Activated CD4-positive, alpha-beta T cell treated with anti-CD3 and anti-CD28 coated beads for 48 hours (primary cell): ENCODE measurements at regions not wholly inside any gene's neighbourhood (a gene's known extent, or its start where the extent isn't known, plus 50 kb on each side); places are given as distances from the start of the nearest gene placed in this dataset.
"Not testable (repeated sequence)": the region's sequence is repeated elsewhere in the genome, so short reads cannot be mapped to it uniquely, and the experiment has no call there.

Experiments
- DNase-seq: peaks from one replicate; pipeline ENCODE4 v3.0.0-alpha.2; 2020

DNA sequence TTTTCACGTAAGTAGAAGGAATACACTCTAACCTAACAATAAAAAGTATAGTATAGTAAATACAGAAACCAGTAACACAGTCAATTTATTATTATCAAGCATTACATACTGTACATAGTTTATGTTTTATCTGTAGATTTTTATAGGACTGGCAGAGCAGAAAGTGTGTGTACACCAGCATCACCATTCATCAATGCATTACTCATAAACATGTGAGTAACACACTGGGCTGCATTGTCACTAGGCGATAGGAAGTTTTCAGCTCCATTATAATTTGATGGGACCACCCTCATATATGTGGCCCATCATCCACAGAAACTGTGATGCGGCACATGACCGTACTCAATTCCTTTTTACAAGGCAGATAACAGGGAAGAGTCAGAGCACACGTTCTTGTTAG is 137.8 kb upstream of the RBPJ start:
- no peak for DNase-seq

DNA sequence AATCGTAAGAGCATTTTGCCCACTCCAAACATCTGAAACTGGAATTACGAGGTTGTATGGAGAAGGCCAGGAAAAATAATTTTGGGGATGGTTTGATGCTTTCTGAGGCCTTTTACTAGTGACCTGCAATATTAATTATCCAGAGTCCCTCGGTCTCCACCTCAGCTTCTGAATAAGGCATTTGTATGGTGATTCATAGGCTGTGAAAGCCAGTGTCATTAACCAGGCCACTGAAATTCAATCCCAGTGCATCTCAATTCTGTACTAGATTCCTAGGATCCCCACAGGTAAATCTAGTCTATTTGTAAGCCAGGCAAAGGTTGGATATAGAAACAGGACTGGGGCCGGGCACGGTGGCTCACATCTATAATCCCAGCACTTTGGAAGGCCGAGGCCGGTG is 135.4 kb upstream of the RBPJ start:
- DNase-seq: no peak

DNA sequence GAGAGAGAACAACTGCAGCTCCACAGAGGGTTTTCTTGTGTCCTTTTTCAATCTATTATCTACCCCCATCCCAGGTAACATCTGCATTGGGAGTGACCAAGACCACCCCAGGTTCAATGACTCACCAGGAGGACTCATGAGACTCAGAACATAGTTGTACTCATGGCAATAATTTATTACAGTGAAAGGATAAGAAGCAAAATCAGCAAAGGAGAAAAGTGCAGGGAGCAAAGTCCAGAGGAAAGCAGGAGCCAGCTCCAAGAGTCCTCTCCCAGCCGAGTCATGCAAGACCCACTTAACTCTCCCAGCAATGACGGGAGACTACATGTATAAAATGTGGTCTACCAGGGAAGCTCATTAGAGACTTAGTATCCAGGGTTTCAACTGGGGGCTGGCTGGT is 129.5 kb upstream of the RBPJ start:
- no peak for DNase-seq

DNA sequence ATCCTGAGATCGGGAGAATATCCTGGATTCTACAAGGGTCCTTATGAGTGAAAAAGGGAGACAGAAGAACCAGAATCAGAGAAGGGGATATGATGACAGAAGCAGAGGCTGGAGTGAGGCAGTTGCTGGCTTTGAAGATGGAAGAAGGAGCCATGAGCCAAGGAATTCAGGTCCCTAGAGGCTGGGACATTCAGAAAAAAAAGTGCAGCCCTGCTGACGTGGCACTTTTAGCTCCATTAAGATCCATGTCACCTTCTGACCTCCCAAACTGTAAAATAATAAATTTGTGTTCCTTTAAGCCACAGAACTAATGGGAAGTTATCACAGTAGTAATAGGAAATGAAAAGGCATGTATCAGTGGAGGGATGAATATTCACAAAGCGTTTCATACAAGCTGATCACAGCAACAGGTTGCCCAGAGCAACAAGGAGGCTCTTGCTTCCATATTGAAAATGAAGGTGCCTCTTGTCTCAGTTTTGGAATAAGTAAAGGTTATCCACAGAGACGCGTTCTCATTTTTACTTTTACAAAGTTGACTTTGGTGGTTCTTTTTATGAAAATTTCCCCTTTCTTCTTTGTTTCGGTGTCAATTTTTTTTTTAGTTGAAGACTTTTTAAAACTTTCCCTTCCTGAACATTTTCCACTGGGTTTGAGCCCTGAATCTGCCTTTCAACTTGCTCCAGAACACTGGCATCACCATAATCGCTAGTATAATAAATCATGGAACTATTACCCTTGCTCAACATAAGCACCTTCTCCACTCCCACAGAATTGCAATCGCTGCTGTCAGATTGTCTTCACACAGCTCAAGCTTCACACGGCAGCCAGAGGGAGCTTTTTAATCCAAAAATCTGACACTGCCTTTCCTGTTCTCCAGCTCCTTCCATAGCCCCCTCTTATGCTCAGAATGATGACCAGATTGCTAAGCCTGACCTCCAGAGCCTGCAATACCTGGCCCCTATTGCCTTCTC is 127.6 kb upstream of the RBPJ start:
- peak; percentile 49 for DNase-seq

DNA sequence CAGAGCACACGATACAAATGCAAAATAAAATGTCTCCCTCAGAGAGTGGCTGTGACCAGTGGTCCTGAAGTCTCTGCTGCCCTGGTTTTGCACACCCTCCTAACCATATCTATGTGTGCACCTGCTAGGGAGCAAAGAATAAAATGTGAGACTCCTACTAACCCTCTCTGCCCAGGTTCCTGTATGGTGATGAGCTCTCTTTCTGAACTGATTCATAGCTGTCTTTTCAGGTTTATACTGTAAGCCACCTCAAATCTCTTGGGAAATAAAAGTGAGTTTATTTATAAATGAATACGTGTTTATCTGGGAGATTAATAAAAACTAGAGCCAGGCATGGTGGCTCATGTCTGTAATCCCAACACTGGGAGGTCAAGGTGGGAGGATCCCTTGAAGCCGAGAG is 126.0 kb upstream of the RBPJ start:
- no peak for DNase-seq

DNA sequence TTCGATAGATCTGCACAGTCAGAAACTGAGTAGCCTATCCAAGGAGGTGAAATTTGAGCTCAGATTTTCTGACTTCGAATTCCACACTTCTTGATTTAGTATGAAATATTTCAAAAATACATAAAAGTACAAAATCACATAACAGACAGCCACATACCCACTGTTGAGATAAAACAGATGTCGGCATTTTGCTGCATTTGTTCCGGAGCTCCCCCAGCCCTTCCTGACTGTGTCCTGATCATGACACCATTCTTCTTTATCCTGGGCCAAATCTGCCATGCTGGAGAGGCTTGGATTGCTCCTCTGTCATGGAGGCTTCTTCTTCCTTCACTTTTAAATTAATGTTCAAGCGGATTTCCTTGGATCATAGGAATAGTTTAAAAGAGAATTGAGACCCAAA is 124.2 kb upstream of the RBPJ start:
- no peak for DNase-seq

DNA sequence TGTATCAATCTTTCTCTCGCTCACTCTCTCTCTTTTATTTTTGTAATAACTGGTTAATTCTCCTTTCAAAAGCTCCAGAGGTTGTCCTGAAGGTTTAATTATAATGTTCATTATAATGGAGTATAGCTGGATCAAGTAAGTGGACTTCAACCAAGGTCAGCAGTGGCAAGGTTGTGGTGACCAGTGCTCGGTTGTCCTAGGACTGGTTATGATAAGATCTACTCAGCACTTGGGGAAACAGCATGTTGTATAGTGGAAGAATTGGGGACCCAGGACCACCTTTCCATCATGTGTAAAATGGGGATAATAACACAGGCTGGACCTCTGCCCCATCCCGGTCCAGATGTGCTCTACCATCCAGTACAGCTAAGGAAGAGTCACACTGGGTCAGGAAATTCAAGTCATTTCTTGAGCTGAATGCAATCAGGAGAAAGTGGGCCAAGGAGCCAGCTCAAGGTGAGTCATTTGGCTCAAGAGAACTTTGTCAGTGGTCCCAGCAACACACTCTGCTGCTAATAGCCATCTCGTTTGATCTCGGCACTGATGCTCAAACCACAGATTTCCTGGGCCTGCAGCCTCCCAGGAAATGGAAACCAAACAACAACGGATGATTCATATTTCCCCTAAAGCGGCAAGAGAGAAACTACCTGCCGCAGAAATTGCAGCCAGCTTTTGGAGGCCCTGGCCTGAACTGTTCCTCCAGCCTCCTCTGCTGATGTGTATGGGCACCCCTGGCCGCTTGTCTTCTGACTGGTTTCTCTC is 123.6 kb upstream of the RBPJ start:
- DNase-seq: peak; percentile 79

DNA sequence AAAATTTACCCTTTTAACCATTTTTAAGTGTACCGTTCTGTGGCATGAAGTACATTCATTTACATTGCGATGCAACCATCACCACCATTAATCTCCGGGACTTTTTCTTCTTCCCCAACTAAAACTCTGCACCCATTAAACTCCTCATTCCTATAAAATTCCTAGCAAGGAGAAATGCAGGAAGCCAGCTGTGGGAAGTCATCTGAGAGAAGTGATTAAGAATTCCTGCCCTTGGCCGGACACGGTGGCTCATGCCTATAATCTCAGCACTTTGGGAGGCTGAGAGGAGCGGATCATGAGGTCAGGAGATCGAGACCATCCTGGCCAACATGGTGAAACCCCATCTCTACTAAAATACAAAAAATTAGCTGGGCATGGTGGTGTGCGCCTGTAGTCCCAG is 121.9 kb upstream of the RBPJ start:
- DNase-seq: not testable (repeated sequence)

DNA sequence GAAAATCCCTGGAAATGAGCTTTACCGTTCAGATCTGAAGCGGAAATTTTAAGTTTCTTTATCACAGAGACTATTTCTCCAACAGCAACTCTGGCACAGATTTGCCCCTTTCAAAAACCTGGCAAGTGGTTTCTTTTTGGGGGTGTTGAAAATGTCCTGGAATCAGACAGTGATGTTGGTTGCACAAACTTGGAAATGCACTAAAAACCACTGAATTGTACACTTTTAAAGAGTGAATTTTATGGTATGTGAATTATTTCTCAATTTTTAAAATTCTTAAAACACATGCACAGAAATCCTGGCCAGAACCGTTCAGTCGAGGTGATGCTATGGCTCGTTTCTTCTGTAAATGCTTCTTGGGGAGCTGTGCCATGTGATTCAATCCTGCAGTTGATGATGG is 121.2 kb upstream of the RBPJ start:
- DNase-seq: no peak

DNA sequence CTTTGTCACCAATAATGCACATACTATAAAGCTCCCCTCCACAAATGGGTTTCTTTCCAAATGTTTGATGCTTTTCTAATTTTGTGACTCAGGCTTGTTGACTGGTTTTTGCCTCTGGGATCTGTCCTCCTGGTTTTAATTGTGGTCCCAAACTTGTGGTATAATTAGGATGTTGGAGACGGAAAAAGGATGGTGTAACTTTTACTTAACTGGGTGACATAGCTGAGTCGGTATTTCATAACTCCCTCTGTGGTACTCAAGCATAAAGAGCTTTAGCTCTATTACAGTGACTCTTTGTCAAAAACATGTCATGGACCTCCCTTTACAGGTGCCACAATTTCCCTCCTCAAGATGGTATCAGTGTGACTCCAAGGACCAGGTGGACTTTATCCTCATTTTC is 119.7 kb upstream of the RBPJ start:
- no peak for DNase-seq

DNA sequence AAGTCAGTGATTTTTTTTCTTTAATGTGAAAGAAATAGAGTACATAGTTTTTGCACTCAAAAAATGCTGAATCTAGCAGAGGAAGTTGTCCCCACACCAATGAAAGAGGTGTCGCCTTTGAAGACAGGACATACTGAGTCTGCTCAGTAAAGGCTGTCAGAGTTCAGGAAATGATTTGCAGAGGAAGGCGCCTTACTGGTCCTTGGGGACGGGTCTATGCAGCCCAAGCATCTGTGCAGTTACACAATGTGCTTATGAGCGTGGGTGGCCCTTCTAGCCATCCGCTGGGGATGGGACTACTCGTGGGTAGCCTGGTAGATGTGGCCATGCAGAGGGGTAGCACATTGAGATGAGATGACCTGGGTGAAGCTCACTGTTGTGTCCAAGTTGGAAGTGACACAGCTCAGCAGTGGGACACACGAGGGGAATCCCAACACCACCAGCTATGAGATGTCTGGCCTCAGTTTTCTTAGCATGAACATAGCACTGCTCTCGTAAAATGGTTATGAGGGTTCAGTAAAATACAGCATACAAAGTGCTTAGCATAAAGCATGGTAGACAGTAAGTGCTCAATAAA is 116.5 kb upstream of the RBPJ start:
- DNase-seq: no peak

DNA sequence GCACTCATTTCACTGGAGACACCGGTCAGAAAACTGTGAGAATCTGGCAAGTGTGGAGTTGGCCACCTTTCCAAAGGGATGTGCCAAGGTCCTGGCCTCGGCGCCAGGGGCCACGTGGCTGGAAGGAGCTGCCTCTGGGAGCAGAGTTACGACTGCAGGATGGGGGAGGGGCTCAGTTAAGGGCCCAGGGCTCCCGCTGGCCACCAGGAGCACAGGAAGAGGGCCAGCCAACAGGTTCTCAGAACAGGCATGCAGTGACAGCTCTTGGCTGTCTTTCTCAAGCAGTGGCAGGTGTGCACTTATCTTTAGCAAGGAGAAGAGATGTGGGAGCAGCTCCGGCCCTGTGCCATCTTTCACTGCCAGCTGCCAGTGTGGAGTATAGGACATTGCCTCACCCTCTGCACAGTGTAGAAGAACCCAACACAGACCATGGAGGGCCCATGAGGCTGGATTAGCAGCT is 115.9 kb upstream of the RBPJ start:
- DNase-seq: no peak

DNA sequence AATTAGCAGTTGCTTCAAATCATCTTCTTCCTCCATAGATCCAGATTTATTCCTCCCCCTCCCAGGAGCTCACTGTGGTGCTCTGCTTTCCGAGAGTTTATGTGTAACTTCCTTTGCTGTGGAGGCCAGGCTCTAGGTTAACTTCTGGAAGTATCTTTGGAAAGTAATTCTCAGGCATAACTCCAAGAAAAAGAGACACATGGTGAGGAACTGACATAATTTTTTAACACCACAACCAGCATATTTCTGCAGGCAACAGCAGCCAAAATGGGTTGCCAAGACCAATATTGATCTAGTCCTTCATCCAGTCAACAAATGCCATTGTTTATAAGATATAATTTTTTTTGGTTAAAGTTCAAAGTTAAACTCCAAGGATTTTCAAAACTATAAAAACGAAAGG is 114.5 kb upstream of the RBPJ start:
- DNase-seq: no peak

DNA sequence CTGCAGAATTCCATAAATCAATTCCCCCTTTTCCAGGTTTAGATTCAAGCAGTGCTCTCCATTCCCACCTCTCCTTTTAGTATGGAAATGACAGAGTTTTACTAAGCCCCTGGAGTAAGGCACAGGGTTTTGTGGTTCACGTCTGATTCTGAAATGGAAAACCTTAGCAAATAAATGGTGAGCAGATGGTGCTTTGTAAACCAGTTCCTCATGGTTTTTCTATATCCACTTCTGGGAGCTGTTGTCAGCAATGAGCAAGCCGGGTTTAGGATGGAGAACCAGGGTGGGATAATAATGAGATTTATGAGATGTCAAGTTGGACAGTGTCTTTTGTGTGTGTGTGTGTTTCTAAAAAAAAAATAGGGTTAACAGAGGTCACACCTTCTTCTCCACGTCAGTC is 113.8 kb upstream of the RBPJ start:
- DNase-seq: no peak

DNA sequence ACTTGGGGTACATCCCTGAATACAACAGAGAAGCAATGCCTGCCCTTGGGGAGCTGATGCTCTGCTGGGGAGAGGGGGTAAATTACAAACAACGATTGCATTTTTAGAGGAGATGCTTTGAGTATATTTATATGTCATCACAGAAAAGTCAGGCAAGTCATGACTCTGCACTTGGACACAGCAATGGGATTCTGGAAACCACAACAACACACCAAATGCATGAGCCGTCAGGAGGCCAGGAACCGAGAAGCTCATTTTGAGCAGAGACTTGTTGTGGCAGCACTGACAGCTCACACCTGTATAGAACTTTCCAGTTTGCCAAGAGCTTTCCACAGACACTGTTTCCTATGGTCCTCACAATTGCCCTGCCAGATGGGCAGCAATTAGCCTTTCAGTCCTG is 113.2 kb upstream of the RBPJ start:
- no peak for DNase-seq

DNA sequence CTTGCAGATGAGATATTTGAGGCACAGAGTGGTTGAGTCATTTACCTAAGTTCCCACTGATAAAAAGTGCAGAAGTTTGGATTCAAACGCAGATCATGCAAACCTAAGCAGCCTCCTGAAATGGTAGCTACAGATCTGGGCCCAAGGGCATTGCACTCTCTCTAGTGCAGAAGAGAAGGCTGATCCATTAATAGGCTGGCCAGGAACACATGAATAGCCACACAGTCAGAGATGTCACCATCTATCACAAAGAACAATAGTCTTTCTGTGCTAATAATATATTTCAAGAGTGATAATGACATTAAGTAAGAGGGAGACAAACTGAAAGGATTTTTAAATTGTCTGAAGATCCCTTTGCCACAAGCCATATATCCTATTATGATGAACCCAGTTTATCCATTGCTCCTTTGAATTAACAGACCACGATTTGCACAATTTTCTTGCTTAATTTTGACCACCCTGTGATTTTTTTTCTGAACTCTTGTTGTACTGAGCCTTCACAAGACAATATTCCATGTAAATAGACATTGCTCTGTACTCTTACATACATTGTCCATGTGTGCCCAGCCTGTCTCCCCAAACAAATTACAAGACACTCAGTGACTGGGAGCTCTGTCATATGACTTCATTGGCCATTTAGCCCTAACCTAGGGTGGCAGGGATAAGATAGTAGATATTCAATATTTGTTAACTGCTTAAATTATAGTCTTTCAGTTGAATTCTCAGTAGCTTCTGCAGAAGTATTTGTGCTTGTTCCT is 112.4 kb upstream of the RBPJ start:
- DNase-seq: no peak

DNA sequence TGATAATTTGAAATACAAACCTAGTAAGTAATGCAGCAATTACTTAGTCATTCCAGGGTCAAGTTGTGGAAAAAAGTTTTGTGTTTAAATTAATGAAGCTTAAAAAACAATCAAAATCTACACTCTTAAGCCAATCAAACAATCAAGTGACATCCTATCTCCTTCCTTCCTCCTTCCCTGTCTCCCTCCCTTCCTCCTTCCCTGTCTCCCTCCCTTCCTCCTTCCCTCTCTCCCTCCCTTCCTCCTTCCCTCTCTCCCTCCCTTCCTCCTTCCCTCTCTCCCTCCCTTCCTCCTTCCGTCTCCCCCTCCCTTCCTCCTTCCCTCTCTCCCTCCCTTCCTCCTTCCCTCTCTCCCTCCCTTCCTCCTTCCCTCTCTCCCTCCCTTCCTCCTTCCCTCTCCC is 111.4 kb upstream of the RBPJ start:
- DNase-seq: not testable (repeated sequence)

DNA sequence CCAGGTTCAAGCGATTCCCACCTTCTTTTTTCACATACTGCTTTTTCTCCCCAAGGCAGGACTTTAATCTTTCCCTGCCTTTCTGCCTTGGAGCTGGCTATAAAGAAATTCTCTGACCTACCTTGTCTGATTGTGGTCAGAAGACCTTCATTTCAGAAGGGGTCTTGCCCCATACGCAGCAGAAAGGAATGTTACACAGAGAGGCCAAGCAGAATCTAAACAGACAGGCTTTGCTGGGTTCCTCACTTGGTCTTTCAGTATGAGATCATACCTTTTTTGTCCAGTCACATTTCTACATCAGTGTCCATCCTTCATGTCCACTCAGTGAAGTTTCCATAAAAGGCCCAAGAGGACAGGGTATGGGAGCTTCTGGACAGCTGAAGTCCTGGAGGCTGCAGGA is 108.3 kb upstream of the RBPJ start:
- DNase-seq: no peak

DNA sequence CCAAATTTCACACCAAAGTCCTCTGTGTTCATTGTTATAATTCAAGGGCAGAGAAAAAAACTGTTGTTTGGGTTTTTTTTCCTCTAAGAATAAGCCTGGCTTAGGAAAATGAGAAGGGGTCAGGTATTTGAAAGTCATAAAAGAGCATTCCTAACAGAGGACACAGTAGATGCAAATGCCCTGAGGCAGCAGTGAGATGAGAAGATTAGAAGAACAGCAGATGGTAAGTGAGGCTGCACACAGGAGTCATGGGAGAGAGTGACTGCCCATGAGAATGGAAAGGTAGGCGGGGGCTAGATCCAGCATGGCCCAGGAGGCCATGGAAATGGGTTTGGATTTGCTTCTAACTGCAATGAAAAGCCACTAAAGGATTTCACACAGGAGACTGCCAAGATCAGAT is 107.5 kb upstream of the RBPJ start:
- no peak for DNase-seq

DNA sequence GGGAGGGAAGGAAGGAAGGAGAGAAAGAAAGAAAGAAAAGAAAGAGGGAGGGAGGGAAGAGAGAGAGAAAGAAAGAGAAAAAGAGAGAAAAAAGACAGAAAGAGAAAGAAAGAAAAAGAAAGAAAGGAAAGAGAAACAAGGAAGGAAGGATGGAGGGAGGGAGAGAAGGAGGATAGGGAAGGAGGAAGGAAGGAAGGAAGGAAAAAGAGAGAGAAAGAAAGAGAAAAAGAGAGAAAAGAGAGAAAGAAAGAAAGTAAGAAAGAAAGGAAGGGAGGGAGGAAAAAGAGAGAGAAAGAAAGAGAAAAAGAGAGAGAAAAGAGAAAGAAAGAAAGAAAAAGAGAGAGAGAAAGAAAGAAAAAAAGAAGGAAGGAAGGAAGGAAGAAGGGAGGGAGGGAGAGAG is 105.8 kb upstream of the RBPJ start:
- no peak for DNase-seq

DNA sequence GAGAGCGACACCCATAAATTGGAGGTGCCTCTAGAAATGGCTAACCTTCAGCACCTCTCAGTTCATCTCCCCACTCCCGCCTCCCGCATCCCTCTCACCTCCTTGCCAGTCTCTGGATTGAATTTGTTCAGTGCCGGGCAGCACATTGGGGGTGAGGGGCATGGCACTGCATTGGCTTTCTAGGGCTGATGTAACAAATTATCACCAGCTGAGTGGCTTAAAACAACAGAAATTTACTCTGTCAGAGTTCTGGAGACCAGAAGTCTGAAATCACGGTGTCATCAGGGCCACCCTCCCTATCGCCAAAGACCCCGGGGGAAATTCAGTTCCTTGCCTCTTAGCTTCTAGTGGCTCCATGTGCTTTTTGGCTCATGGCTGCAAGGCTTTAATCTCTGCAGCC is 105.1 kb upstream of the RBPJ start:
- DNase-seq: no peak

DNA sequence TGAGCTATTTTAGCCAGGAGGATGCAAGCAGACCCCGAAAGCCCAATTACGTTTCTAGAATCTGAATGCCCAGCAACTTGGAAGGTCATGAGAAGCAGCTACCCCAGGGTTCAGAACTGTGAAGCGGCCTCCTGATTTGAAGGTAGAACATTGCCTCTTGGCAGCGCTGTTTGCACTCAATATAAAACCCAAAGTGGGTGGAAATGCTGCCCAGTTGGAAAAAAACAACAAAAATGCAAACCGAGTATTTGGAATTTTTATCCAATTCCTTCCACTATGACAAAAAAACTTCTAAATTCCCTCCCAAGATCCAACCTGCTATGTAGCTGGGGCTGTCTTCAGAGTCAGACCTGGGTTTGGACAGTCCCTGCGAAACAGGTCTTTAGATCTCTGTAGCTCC is 103.3 kb upstream of the RBPJ start:
- no peak for DNase-seq
